Heart left ventricle (tissue), 16 donors: ENCODE measurements at regions not wholly inside any gene's neighbourhood (a gene's known extent, or its start where the extent isn't known, plus 50 kb on each side); places are given as distances from the start of the nearest gene placed in this dataset.
"Not testable (repeated sequence)": the region's sequence is repeated elsewhere in the genome, so short reads cannot be mapped to it uniquely, and the experiment has no call there.

Experiments used
- ATAC-seq, 4 donors: fragments of 200-7000 bp; cut with Tn5 transposase; one replicate each; pipeline ENCODE4 v1.9.1; 2020 to 2022; ENCODE audit warnings: moderate library complexity in 4 of 4, mild to moderate bottlenecking in 3 of 4, moderate number of reproducible peaks in 1 of 4
- DNase-seq, 5 donors: peaks; one replicate each; pipeline ENCODE4 v3.0.0-alpha.2; 2020
- H3K27ac ChIP-seq, 12 donors: fragments of 200-600 bp; sonication (generic) in 4 of 12; one replicate each; pipeline versions ENCODE4 v1.5.0 to v1.8.0; 2016 to 2022; ENCODE audit warnings: mild to moderate bottlenecking in 2 of 12
- H3K27me3 ChIP-seq, 9 donors: fragments of 200-600 bp; sonication (generic) in 2 of 9; one replicate each; pipeline versions ENCODE4 v1.5.1 to v1.8.0; 2016 to 2022; ENCODE audit warnings: mild to moderate bottlenecking in 3 of 9
- H3K36me3 ChIP-seq, 9 donors: fragments of 200-600 bp; sonication (generic) in 2 of 9; one replicate each; pipeline versions ENCODE4 v1.5.0 to v1.8.0; 2018 to 2022; ENCODE audit warnings: mild to moderate bottlenecking in 2 of 9
- H3K4me1 ChIP-seq, 12 donors: fragments of 200-600 bp; sonication (generic) in 4 of 12; one replicate each; pipeline versions ENCODE4 v1.5.0 to v1.8.0; 2016 to 2022; ENCODE audit warnings: mild to moderate bottlenecking in 3 of 12
- H3K4me3 ChIP-seq, 12 donors: fragments of 200-600 bp; sonication (generic) in 4 of 12; one replicate each; pipeline versions ENCODE4 v1.5.0 to v1.8.0; 2017 to 2022; ENCODE audit warnings: mild to moderate bottlenecking in 9 of 12, moderate library complexity in 4 of 12
- H3K9me3 ChIP-seq, 12 donors: fragments of 200-600 bp; sonication (generic) in 4 of 12; one replicate each; pipeline versions ENCODE4 v1.5.0 to v1.8.0; 2016 to 2022; ENCODE audit warnings: mild to moderate bottlenecking in 1 of 12
- CTCF ChIP-seq, 12 donors: fragments of 200-600 bp; sonication (generic) in 4 of 12; IDR thresholded peaks; one replicate each; pipeline versions ENCODE4 v1.5.0 to v1.8.0; 2018 to 2022; ENCODE audit warnings: antibody characterized with exemption in 12 of 12, mild to moderate bottlenecking in 5 of 12
- POLR2A ChIP-seq, 2 donors: fragments of 450-650 bp; IDR thresholded peaks; one replicate each; pipeline ENCODE4 v1.6.1; 2017; ENCODE audit warnings: antibody characterized with exemption in 2 of 2, mild to moderate bottlenecking in 2 of 2, moderate library complexity in 2 of 2
- WGBS, 4 donors: extraction: QIAGEN DNeasy Blood & Tissue Kit in 2 of 4; methylation state at CpG; one replicate each; pipeline versions ENCODE4 v1.1.5 to v1.1.7; 2013 to 2018; 5-methylcytosine and 5-hydroxymethylcytosine counted together
- intact Hi-C, 10 donors: fragments of 100-400 bp; cut with DNase I; formaldehyde crosslinking; loops; one replicate each; pipeline versions ENCODE4 v1.11.1 to v1.14.2; 2022
- donor health status: ischemic (EF 13 %, LVEDD 7.1; RV severe dilation, severe dysfunction).
- donor health status: healthy with polysubstance abuse.
- donor health status: DM: no; HTN: yes; CAD: no.
- donor health status: DM: no; HTN: no; CAD: no.
- donor health status: ischemic (EF 25% LVEDD 6.9; RV normal size, moderate dysfunction).
- donor health status: ischemic (EF 25% LVEDD 5.7; RV mildly dilated, moderate dysfunction).
- donor health status: healthy.
- donor health status: DM: yes; HTN: yes; CAD: no.
- donor health status: ischemic (EF 35%, LVEDD 5.7; RV mildly dilated, moderate dysfunction).
- donor health status: nonischemic (EF 11% LVEDD 7.7; RV severe dilation, severe dysfunction).
- donor health status: DM: yes; HTN: yes; CAD: no.
- donor health status: PGD.
- donor health status: ischemic (EF 29% LVEDD 5.4; RV normal size, mild dysfunction).
- donor health status: nonischemic (EF 23%, LVEDD 6.1; RV moderate dilation, normal function).

GRCh38 chr14:63147018-63147417 lies 57.2 kb upstream of the RHOJ start:
- WGBS, 4 donors = 62 to 73% (median 69%) methylated on average over 2 of the region's 2 CpGs
- DNase-seq = no peak

GRCh38 chr14:63134801-63135200 lies 69.4 kb upstream of the RHOJ start:
- ATAC-seq = no peak
- DNase-seq = no peak
- H3K27ac ChIP-seq = no peak overlapping the region
- 21 to 30% (median 26%) methylated on average over 2 of the region's 2 CpGs for WGBS, 4 donors
- H3K4me1 ChIP-seq = no peaks in the 10 kb centered on the region
- H3K36me3 ChIP-seq = no peaks in the 10 kb centered on the region
- no peaks in the 10 kb centered on the region for H3K9me3 ChIP-seq
- H3K27me3 ChIP-seq = no peaks in the 10 kb centered on the region
- no peak overlapping the region for H3K4me3 ChIP-seq
- TF ChIP-seq POLR2A (IDR thresholded peaks at IDR 0.05) (no peak), CTCF (IDR thresholded peaks at IDR 0.05) (peak in 2 of 12 donors; percentile 11 to 17)
- intact Hi-C loops = no loop called here

More at GRCh38 chr14:63147018-63147417, 57.2 kb upstream of the RHOJ start:
- no peak for ATAC-seq
- peaks cover 0 to 5% (median 0%) of the 10 kb centered on the region in 9 donors for H3K27me3 ChIP-seq
- H3K4me3 ChIP-seq = no peak overlapping the region
- intact Hi-C loops = no loop called here
- no peak overlapping the region for H3K27ac ChIP-seq
- no peaks in the 10 kb centered on the region for H3K36me3 ChIP-seq
- no peaks in the 10 kb centered on the region for H3K4me1 ChIP-seq
- no peak for TF ChIP-seq POLR2A (IDR thresholded peaks at IDR 0.05)
- TF ChIP-seq CTCF (IDR thresholded peaks at IDR 0.05) = no peak
- peaks cover 0 to 29% (median 5%) of the 10 kb centered on the region in 12 donors for H3K9me3 ChIP-seq

- Histone ChIP-seq H3K4me1 (no peaks in the 10 kb centered on the region), H3K27ac (no peak overlapping the region), H3K4me3 (no peak overlapping the region), H3K9me3 (no peaks in the 10 kb centered on the region), H3K36me3 (no peaks in the 10 kb centered on the region), H3K27me3 (no peaks in the 10 kb centered on the region)
- ATAC-seq = no peak
- DNase-seq = no peak
- 66 to 69% (median 68%) methylated on average over 4 of the region's 4 CpGs for WGBS, 4 donors
- intact Hi-C loops = no loop called here
- TF ChIP-seq CTCF (IDR thresholded peaks at IDR 0.05) (no peak), POLR2A (IDR thresholded peaks at IDR 0.05) (no peak)
Measured at GRCh38 chr14:63130531-63130930, 73.7 kb upstream of the RHOJ start.

- WGBS, 4 donors = 91 to 100% (median 96%) methylated on average over 1 of the region's 1 CpG
Measured at GRCh38 chr14:63106487-63106886, 61.2 kb upstream of the KCNH5 start.

GRCh38 chr14:63100552-63100951 lies 55.3 kb upstream of the KCNH5 start:
- Histone ChIP-seq H3K4me3 (no peak overlapping the region), H3K9me3 (no peaks in the 10 kb centered on the region), H3K27me3 (no peaks in the 10 kb centered on the region), H3K4me1 (no peaks in the 10 kb centered on the region), H3K36me3 (no peaks in the 10 kb centered on the region), H3K27ac (no peak overlapping the region)
- no peak for TF ChIP-seq POLR2A (IDR thresholded peaks at IDR 0.05)
- no peak for TF ChIP-seq CTCF (IDR thresholded peaks at IDR 0.05)
- DNase-seq (no peak), ATAC-seq (no peak)
- 47 to 65% (median 56%) methylated on average over 1 of the region's 1 CpG for WGBS, 4 donors
- intact Hi-C loops = no loop called here

More at GRCh38 chr14:63106487-63106886, 61.2 kb upstream of the KCNH5 start:
- DNase-seq, H3K27ac ChIP-seq, ATAC-seq, H3K36me3 ChIP-seq, H3K4me3 ChIP-seq, H3K9me3 ChIP-seq, H3K27me3 ChIP-seq, H3K4me1 ChIP-seq, intact Hi-C loops: not testable (repeated sequence)
